ENCODE measurements at regions not wholly inside any gene's neighbourhood (a gene's known extent, or its start where the extent isn't known, plus 50 kb on each side); places are given as distances from the start of the nearest gene placed in this dataset.

GRCh38 chr12:84763107-84763506 lies 149.5 kb downstream of the SLC6A15 start:
- Histone ChIP-seq H2AFZ (replicated peaks; ENCODE audit: low read length, poor library complexity) (no peak overlapping the region), H3K4me2 (ENCODE audit: low read depth, low read length) (no peak overlapping the region), H3K36me3 (ENCODE audit: control insufficient read depth, insufficient read depth, low read length) (no peaks in the 10 kb centered on the region), H3K4me1 (ENCODE audit: control insufficient read depth, insufficient read depth, low read length) (no peaks in the 10 kb centered on the region), H2AK5ac (ENCODE audit: low read depth, low read length) (no peak overlapping the region), H2BK20ac (ENCODE audit: low read depth, low read length) (no peak overlapping the region), H4K8ac (ENCODE audit: low read depth in 2 of 2, low read length in 2 of 2) (no peak overlapping the region), H3K9ac (ENCODE audit: low read depth, low read length) (no peak overlapping the region), H4K20me1 (ENCODE audit: insufficient read depth, low read length) (no peaks in the 10 kb centered on the region), H2AK9ac (replicated peaks; ENCODE audit: low read depth, low read length, poor library complexity) (no peak overlapping the region), H2BK15ac (ENCODE audit: low read depth, low read length) (no peak overlapping the region), H3K4me3 (ENCODE audit: insufficient read depth, low read depth, low read length) (no peak overlapping the region), H3K4ac (ENCODE audit: low read depth, low read length) (no peak overlapping the region), H4K91ac (ENCODE audit: insufficient read depth, low read depth, low read length) (no peak overlapping the region), H3K56ac (ENCODE audit: extremely low read depth, insufficient read depth, low read length) (no peak overlapping the region), H3K9me1 (ENCODE audit: insufficient read depth, low read length) (0 out of 2 replicates have a peak, but pooled peaks cover 2% of the 10 kb centered on the region), H3K79me1 (ENCODE audit: low read depth in 1 of 2, low read length in 2 of 2) (no peaks in the 10 kb centered on the region), H3K14ac (replicated peaks; ENCODE audit: low read depth, low read length) (no peak overlapping the region), H3K18ac (ENCODE audit: low read depth, low read length) (no peak overlapping the region), H3K27me3 (ENCODE audit: control insufficient read depth, insufficient read depth, low read length) (no peaks in the 10 kb centered on the region), H3K27ac (ENCODE audit: insufficient read depth, low read length) (no peak overlapping the region), H3K9me3 (ENCODE audit: control insufficient read depth, insufficient read depth, low read length) (no peaks in the 10 kb centered on the region), H3K23ac (ENCODE audit: low read depth, low read length) (no peak overlapping the region), H2BK5ac (ENCODE audit: low read depth, low read length, poor library complexity, severe bottlenecking) (no peak overlapping the region), H2BK120ac (ENCODE audit: low read depth, low read length) (no peak overlapping the region), H4K5ac (ENCODE audit: low read depth, low read length) (no peak overlapping the region)
- BruUV-seq (replicated peaks): no TSS peak
- peak; percentile 21; the same call in 1 of the 2 replicates for ATAC-seq (ENCODE audit: low read depth)
- intact Hi-C loops (cut with micrococcal nuclease): no loop called here
- peak; percentile 49 for DNase-seq
- TF ChIP-seq RFX5 (IDR thresholded peaks at IDR 0.05; ENCODE audit: low read depth, low read length) (no peak), CEBPB (IDR thresholded peaks at IDR 0.05; ENCODE audit: low read depth, low read length) (no peak), POLR2A (IDR thresholded peaks at IDR 0.05; ENCODE audit: low read depth, low read length) (no peak), MXI1 (IDR thresholded peaks at IDR 0.05; ENCODE audit: borderline replicate concordance, low read depth, low read length) (no peak), RCOR1 (IDR thresholded peaks at IDR 0.05; ENCODE audit: insufficient replicate concordance, low read length) (no peak), CHD1 (IDR thresholded peaks at IDR 0.05; ENCODE audit: low read depth, low read length) (no peak), MAFK (IDR thresholded peaks at IDR 0.05; ENCODE audit: low read depth, low read length) (no peak), MAZ (IDR thresholded peaks at IDR 0.05; ENCODE audit: borderline replicate concordance, low read depth, low read length) (no peak)
- TF ChIP-seq, protein P1, sequence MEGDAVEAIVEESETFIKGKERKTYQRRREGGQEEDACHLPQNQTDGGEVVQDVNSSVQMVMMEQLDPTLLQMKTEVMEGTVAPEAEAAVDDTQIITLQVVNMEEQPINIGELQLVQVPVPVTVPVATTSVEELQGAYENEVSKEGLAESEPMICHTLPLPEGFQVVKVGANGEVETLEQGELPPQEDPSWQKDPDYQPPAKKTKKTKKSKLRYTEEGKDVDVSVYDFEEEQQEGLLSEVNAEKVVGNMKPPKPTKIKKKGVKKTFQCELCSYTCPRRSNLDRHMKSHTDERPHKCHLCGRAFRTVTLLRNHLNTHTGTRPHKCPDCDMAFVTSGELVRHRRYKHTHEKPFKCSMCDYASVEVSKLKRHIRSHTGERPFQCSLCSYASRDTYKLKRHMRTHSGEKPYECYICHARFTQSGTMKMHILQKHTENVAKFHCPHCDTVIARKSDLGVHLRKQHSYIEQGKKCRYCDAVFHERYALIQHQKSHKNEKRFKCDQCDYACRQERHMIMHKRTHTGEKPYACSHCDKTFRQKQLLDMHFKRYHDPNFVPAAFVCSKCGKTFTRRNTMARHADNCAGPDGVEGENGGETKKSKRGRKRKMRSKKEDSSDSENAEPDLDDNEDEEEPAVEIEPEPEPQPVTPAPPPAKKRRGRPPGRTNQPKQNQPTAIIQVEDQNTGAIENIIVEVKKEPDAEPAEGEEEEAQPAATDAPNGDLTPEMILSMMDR (conservative IDR thresholded peaks at IDR 0.05; ENCODE audit: low read depth, low read length): no peak
- POLR2A ChIA-PET (ENCODE audit: unreplicated experiment): no interaction called here
- no CpG with 5 or more reads among the region's 1 CpG for WGBS, 2 experiments (ENCODE audit: extremely low coverage in 2 of 2, insufficient read length in 1 of 2)
- dilution Hi-C loops (cut with HindIII; ENCODE audit: low sequenced_read_pairs, unreplicated experiment): no loop called here
- in situ Hi-C loops (cut with MboI; ENCODE audit: low sequenced_read_pairs): no loop called here
- CTCF ChIA-PET: interaction anchor here (0.6 kb wide), 1 partner anchor 112 kb away, joined by 4 read pairs; no protein-coding TSS in a partner anchor

Measured in IMR-90 (cell line).